ENCODE measurements at regions not wholly inside any gene's neighbourhood (a gene's known extent, or its start where the extent isn't known, plus 50 kb on each side); places are given as distances from the start of the nearest gene placed in this dataset.

DNA sequence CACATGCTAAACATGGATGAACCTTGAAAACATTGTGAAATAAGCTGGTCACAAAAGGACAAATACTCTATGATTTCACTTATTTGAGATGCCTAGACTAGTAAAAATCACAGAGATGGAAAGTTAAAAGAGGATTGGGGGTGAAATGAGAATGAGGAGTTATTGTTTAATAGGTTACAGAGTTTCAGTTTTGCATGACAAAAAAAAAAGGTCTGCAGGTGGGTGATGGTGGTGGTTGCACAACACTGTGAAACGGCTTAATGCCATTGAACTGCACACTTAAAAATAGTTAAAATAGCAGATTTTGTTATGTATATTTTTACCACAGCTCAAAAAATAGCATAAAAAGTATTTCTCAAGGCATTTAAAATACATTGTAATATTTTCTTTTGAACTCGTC lies 151.9 kb upstream of the NRXN3 start:
- TF ChIP-seq, protein P1, sequence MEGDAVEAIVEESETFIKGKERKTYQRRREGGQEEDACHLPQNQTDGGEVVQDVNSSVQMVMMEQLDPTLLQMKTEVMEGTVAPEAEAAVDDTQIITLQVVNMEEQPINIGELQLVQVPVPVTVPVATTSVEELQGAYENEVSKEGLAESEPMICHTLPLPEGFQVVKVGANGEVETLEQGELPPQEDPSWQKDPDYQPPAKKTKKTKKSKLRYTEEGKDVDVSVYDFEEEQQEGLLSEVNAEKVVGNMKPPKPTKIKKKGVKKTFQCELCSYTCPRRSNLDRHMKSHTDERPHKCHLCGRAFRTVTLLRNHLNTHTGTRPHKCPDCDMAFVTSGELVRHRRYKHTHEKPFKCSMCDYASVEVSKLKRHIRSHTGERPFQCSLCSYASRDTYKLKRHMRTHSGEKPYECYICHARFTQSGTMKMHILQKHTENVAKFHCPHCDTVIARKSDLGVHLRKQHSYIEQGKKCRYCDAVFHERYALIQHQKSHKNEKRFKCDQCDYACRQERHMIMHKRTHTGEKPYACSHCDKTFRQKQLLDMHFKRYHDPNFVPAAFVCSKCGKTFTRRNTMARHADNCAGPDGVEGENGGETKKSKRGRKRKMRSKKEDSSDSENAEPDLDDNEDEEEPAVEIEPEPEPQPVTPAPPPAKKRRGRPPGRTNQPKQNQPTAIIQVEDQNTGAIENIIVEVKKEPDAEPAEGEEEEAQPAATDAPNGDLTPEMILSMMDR (IDR thresholded peaks at IDR 0.05), result no peak
- TF ChIP-seq POLR2A (IDR thresholded peaks at IDR 0.05), result no peak
- no peak for TF ChIP-seq EP300 (IDR thresholded peaks at IDR 0.05)
- no peak for TF ChIP-seq POLR2AphosphoS5 (IDR thresholded peaks at IDR 0.05)
